GM18520 (cell line): ENCODE measurements at regions not wholly inside any gene's neighbourhood (a gene's known extent, or its start where the extent isn't known, plus 50 kb on each side); places are given as distances from the start of the nearest gene placed in this dataset.
"Not testable (repeated sequence)": the region's sequence is repeated elsewhere in the genome, so short reads cannot be mapped to it uniquely, and the experiment has no call there.

Source experiments
- ATAC-seq: cut with Tn5 transposase; IDR thresholded peaks from one replicate; pipeline ENCODE4 v1.9.1; 2021; ENCODE audit not compliant: unreplicated experiment

DNA sequence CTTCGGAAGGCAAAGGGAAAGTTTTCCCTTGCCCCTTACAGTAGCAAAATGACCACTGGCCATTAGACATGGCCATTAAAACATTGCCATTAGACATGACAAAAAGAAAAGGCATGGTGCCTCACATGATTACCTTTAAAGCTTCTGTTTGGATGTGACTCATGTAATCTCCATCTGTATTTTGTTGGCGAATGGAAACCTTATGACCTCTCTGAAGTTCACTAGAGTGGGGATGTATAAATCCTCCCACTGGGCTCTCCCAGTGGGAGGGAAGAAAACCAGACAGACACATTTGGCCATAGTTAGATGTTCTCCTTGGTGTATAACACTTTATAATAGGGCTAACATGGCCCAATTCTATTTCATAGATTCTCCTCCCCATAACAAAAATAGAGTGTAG, 152.6 kb downstream of the MAGEB17 start:
- no peak for ATAC-seq

DNA sequence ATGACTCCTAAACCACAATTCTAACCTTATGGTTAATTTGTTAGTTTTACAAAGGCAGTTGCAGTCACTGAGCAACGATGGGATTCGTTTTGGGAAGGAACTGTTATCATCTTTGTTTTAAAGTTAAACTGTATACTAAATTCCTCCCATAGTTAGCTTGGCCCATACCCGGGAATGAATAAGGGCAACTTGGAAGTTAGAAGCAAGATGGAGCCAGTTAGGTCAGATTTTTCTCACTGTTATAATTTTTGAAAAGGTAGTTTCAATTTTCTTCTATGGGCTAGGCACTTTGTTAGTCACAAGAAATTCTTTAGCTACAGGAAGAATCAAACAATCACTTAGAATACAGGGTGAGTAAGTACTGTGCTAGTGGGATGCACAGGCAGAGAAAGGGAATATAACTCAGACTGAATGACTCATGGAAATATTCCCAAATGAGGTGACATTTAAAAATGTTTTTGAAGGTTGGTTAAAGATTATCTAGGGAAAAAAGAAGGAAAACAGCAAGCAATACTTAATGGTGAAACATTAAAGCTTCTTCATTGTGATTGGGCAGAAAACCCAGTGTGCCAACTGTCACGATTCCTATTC, 153.6 kb downstream of the MAGEB17 start:
- no peak for ATAC-seq

DNA sequence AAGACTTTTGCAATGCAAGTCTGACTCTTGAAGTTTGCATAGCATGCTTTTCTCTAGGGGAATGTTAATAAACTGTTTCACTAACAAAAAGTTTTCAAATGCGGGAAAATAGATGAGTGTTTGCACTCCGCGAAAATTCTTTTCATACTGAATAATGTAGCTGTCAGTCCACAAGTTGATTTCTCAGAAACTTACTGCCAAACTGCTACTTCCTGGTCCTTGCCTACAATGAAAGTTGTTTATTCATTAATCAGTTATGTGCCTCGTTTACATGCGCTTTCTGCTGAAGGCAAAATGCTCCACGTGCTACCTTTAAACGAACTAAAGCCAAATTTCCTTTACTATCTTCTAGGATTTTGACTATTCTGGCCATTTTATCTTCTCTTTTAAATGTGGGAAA, 166.2 kb downstream of the MAGEB17 start:
- ATAC-seq, result no peak

DNA sequence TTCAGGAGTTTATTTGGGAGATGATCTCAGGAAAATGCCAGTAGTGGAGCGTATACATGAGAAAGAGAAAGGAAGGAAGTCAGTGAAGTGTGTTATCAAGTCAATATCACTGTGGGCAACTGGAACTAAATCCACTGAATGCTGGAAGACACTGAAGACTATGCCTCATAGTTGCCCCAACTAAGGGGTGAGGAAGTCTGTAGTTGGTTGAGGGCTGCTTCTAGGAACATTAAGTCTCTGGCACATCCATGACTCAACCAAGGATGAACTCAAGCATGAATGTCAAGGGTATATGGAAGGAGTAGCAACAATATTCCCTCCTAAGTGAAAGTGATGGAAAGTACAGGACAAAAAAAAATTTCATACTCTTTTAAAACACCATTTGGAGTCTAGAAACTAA, 167.9 kb downstream of the MAGEB17 start:
- ATAC-seq, result no peak

DNA sequence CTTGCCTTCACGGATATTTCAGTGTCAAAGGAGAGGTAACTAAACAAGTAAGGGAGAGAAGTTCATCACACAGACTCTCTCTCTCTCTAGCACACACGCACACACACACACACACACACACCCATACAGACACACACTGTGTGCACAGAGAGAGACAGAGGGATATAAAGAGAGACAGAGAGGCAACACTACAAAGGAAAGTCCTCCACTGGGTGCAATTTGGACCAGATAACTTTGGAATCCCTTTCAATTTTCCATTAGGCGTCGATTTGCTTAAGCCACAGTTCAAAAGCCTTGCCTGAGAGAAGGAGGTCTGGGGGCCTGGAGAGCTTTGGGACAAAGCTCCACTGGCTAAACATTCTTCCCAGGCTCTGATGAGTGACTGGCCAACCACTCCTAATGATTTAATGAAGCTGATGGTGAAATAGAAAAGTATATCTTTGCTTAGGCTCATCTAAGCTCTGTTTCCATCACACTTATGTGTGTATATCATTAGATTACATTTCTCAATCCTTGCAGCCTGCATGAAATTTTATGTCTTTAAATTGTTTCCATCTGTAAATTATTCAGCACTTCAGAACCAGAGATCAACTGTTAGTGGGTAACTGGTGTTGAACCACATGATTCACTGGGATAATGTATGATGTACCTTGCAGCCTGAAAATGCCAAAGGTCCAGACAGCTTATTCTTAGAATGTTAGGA, 180.8 kb downstream of the MAGEB17 start:
- ATAC-seq, result no peak

DNA sequence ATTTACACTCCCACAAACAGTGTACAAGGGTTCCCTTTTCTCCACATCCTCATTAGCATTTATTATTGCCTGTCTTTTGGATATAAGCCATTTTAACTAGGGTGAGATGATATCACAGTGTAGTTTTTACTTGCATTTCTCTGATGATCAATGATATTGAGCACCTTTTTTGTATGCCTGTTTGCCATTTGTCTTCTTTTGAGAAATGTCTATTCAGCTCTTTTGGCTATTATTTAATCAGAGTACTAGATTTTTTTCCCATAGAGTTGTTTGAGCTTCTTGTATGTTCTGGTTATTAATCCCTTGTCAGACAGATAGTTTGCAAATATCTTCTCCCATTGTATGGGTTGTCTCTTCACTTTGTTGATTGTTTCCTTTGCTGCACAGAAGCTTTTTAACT, 190.6 kb downstream of the MAGEB17 start:
- no peak for ATAC-seq

DNA sequence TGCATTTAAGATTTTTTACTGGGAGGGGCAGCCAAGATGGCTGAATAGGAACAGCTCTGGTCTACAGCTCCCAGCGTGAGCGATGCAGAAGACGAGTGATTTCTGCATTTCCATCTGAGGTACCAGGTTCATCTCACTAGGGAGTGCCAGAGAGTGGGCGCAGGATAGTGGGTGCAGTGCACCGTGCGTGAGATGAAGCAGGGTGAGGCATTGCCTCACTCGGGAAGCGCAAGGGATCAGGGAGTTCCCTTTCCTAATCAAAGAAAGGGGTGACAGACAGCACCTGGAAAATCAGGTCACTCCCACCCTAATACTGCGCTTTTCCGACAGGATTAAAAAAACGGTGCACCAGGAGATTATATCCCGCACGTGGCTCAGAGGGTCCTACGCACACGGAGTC, 192.8 kb downstream of the MAGEB17 start:
- ATAC-seq, result not testable (repeated sequence)

DNA sequence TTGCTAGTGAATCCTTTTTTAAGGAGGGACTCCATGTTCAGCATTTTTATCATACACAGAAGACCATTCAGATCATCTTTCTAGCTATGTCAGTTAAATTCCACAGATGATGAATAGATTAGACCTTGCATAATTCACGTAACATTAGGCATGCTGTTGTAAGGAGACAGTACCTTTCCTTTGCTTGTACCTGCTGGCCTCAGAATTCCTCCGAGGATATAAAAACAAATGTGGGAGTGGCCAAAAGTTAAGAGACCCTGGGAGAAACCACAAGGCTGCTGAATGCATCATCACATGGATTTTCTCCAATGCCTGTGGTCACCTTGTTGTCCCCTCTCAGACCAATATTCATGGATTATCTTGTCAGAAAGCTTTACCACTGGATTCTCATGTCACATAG, 201.4 kb downstream of the MAGEB17 start:
- no peak for ATAC-seq

DNA sequence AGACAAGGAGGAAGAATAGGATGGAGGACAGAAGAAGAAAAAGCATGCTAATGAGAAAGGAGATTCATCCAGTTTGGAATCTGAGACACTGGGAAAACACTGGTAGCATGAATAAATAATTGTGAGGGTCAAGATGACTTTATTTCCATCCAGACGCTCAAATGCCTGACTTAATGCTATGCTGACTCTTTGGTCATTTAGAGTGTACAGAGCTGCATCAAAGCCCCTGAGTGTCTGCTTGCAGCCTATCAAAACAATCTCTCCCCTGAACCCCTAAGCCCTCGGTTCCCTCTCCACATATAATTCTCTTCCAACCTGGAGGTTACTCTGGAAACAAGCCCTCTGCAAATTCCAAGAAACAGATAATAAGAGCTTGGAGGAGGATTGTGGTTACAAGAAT, 208.8 kb downstream of the MAGEB17 start:
- ATAC-seq, result no peak

DNA sequence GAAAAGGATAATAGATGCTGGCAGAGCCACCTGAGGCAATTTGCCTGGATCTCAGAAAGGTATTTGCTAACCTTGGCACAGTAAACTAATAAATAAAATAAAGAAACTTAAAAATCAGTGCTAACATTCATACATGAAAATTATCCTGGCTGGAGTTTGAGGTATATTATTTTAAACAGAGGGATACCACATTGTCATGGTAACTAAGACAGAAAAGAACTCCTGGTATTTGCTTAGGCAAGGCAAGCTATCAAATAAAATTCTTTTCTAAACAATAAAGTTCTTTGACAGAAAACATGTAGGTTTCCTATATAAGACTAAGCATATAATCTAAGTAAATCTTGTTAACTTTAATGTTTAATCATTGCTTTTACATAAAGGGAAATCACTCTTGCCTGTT, 218.8 kb downstream of the MAGEB17 start:
- ATAC-seq, result no peak

DNA sequence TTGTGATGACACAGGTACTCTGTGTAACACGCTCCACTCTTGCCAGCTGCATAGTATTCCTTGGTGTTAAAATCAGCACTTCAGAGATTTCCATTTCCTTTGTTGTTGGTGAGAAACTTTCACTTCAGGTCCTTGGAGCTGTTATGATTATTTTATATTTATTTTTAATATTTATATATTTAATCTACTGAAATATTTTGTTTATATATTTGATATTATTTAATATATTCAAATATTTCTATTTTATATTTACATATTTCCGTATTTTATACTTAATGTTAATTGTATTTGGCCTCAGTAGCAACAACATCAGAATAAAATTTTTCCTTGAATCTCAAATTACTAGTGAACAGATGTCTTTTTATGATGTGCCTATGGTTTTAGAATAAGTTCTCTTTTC, 225.3 kb downstream of the MAGEB17 start:
- ATAC-seq, result no peak

DNA sequence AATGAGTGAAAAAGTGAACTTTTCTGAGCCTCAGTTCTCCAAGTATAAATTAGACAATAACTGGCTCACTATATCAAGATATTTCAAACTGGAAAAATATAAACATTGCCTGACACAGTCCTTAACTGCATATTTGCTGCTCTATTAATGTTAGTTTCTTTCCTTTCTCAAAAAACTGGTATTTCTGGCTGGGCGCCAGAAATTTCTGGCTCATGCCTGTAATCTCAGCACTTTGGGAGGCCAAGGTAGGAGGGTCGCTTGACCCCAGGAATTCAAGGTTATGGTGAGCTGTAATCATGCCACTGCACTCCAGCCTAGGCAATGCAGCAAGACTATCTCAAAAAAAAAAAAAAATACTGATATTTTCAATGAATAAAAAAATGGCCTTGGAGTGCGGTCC, 227.0 kb downstream of the MAGEB17 start:
- ATAC-seq, result no peak

DNA sequence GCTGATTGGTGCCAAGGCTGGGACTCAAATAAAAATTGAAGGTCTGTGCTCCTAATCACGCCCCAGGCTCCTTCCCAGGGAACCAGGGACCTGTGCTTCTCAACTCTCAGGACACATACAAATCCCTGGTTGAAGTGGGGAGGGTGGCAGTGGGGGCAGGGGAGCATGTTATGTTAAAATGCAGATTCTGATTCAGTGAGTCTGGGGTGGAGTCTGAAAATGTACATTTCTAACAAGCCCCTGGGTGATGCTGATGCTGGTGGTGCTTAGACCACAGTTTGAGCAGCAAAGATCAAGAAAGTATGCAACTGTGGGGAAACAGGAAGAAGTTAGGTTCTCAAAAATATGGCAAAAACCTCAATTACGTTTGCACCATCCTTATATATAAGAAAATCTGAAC, 236.5 kb downstream of the MAGEB17 start:
- ATAC-seq, result no peak

DNA sequence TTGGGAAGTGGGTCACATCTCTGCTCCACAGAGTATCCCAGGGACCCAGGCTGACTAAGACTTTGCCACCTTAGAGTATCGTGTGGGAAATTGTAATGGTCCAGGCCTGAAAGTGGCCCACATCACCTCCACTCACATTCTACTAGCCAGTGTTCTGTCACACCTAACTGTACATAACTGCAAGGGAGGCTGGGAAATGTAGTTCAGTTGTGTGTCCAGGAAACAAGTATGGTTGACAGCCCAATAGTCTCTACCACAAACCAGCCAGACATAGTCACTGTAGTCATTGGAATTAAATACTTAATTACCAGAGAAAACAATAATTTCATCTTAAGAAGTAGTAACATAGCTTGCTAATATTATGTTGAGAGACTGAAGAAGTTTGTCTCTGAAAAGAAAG, 233.4 kb upstream of the S100G start:
- no peak for ATAC-seq

DNA sequence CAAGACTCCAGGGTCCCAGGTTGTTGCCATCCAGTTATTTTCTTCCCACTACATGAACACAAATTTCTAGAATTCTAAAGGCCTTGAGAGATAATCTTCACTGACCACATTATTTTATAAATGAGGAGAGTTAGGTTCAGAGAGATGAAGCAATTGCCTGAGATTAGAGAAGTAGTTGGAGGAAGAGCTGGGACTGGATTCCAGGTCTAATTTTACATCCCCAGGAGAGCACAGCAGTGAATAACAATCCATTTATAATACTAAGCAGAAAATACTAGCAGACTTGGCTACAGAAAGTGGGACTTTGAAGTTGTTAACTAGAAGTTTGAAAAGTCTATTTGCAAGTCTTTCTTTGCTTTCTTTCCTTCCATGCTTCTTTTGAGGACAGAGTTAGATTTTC, 231.3 kb upstream of the S100G start:
- ATAC-seq, result no peak

DNA sequence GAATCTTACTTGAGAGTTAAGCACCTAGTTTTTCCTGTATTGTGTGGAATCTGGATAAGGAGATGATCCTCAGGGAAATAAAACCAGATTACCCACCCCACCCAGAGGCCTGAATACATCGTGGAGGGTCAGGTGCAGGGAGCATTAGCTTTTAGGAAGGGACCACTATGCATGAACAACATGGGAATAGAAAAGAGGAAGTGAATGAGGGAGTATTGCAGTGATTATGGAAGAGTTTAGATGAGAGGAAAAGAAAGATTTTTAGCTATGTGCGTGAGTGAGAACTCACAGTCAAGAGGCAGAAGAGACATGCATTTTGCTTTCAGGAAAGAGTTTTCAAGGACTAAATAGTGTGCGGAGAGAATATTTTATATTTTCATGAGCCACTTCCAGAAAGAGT, 222.3 kb upstream of the S100G start:
- ATAC-seq, result no peak

DNA sequence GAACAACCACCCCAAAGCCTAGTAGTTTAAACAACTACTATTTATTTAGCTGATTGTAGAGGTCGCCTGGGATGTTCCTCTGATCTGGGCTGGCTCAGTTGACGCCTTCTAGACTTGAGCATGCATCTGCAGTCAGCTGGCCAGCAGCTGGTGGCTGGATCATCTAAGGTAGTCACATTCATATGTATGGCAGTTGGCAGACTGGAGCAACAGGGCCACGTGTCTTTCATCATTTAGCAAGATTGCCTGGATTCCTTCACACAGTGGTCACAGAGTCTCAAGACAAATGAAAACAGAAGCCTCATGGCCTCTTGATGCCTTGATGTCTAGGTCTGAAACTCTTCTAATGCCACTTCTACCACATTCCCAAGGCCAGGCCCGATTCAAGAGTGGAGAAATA, 220.6 kb upstream of the S100G start:
- no peak for ATAC-seq

DNA sequence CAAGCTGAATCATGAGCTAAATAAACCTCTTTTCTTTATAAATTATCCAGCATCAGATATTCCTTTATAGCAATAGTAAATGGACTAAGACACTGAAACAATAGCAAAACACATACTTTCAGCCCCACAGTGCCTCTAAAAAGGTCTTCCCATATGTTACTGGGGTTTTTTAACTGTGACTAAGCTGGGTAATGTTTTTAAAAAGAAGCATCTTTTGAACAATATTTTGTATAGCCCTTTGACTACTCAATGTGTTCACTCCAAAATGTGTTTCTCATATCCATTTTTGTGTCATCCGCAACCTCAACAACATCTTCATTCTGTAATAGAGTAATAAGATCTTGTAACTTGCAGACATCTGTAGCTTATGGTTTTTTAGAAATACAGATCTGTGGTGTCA, 218.7 kb upstream of the S100G start:
- no peak for ATAC-seq

DNA sequence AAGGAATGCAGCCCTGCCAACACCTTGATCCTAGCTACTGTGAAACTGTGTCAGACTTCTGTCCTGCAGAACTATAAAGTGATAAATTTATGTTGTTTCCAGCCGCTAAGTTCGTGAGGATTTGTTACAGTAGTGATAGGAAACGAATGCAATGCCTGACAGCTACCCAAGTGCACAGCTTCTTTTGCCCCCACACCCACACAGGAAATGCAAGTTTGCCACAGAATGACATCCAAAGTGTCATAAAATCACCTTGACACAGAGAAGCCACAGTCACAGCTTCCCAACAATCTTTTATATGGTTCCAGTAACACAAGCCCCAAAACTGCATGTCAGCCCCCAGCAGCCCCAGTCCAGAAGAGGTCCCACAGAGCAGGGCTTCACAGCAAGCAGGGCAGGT, 216.9 kb upstream of the S100G start:
- no peak for ATAC-seq

DNA sequence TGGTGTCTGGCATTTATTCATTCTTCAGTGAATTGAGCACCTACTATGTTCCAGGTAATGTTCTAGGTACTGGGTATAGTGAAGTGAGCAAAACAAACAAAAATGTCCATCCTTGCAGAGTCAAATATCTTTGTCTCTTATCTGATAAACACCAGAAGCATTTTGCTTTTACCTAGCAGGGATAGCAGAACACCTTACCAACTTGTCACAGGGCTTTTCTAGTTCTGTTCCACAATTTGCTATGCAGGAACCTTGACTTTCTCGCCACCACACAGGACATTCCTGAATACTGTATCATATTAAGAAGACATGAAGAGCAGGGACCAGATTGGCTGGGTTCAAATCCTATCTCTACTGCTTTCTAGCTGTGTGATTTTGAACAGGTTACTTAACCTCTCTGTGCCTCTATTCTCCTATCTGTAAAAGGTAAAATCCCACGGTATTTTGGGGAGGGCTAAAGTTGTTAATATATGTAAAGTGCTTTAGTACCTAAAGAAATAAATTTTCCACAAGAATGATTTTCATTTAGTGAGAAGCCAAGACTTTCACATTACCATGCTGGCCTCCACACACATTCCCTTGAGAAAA, 214.5 kb upstream of the S100G start:
- ATAC-seq, result no peak

DNA sequence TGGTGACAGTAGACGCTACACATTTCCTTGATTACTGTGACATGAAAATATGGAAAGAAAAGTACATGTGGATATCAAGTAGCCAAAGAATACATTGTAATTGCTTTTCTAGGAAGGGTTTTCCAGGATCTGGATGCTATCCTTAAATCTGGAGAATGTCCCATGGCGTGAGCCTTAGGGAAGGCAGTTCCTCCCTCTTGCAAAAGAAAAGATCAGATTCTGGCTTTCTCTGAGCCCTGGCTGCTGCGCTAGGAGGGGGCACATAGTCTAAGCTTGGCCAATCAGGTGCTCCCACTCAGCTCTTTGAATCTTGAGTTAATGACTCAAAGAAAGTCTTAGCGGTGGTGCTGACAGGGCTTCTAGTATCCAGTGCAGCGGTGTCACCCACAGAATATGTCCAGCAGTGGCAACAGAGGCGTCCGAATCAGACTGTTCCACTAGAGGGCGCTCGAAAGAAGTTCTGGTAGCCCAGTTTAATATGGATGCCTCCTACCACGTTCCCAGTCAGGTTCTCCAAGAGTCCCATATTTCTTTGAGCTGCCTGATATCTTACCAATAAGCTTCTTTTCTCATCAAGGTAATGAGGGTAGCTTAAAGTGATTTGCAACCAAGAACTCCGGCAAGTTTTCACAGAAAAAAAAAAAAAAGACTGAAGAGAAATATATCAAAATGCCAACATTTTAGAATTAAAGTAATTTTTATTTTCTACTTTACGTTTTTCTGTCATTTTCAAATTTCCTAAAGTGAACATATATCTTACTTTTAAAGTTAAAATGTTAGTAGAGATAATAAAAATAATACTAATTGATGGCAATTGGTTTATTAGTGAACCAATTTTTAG, 213.4 kb upstream of the S100G start:
- ATAC-seq, result no peak

DNA sequence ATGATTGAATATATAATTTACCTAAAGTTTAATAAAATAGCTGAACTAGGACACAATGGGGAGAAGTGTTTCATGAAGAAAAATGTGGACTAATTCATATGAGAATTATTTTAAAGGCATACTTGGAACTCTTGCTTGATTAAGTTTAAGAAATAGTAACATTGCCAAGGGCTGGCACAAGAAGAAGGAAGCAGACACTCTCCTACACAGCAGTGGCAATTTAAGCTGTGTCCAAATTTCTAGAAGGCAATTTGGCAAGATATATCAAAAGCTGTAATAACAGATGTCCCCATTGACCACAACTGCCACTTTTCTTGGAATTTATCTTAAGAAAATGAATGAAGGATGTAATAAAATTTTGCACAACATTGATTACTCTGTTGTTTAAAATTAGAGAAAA, 209.5 kb upstream of the S100G start:
- no peak for ATAC-seq
